IMR-90 (cell line): ENCODE measurements at regions not wholly inside any gene's neighbourhood (a gene's known extent, or its start where the extent isn't known, plus 50 kb on each side); places are given as distances from the start of the nearest gene placed in this dataset.

Source experiments
- ATAC-seq: fragments of 200-7000 bp; cut with Tn5 transposase; 2 replicates; pipeline ENCODE4 v1.9.1; 2020; ENCODE audit warnings: low read depth, mild to moderate bottlenecking, moderate library complexity
- BruUV-seq: library from RNA; stranded (reverse); fragments of 400-500 nt; replicated peaks from 2 replicates; lab custom pipeline; 2021; lab: Mats Ljungman, UMichigan
- CTCF ChIA-PET: fragments of 300-600 bp; formaldehyde crosslinking; extraction: SDS; loops from one replicate; lab custom pipeline; 2021; ENCODE audit warnings: antibody characterized with exemption; lab: Yijun Ruan, JAX
- POLR2A ChIA-PET: fragments of 300-600 bp; sonication (Branson Sonifier 250); formaldehyde crosslinking; loops from one replicate; lab custom pipeline; 2022; ENCODE audit warnings: antibody characterized with exemption; ENCODE audit not compliant: unreplicated experiment; lab: Charles Lee
- DNase-seq: peaks from one replicate; pipeline ENCODE4 v3.0.0; 2013
- H2AFZ ChIP-seq: replicated peaks from 2 replicates; pipeline ENCODE3; 2013; ENCODE audit warnings: low read length, mild to moderate bottlenecking; ENCODE audit not compliant: poor library complexity
- H2AK5ac ChIP-seq: 2 replicates; pipeline ENCODE4 v1.6.1; 2013; ENCODE audit warnings: low read depth, low read length, inconsistent platforms
- H2AK9ac ChIP-seq: replicated peaks from 2 replicates; pipeline ENCODE3; 2013; ENCODE audit warnings: mild to moderate bottlenecking, low read depth, low read length, moderate library complexity; ENCODE audit not compliant: poor library complexity
- H2BK120ac ChIP-seq: 2 replicates; pipeline ENCODE4 v1.6.1; 2013; ENCODE audit warnings: low read depth, low read length, inconsistent platforms
- H2BK15ac ChIP-seq: 3 replicates; pipeline ENCODE4 v1.6.1; 2013; ENCODE audit warnings: low read depth, low read length, inconsistent platforms
- H2BK20ac ChIP-seq: 2 replicates; pipeline ENCODE4 v1.6.1; 2013; ENCODE audit warnings: low read depth, mild to moderate bottlenecking, inconsistent platforms, low read length, moderate library complexity
- H2BK5ac ChIP-seq: 2 replicates; pipeline ENCODE4 v1.6.1; 2013; ENCODE audit warnings: mild to moderate bottlenecking, low read depth, low read length, inconsistent platforms; ENCODE audit not compliant: poor library complexity, severe bottlenecking
- H3K14ac ChIP-seq: replicated peaks from 2 replicates; pipeline ENCODE4 v1.6.1; 2013; ENCODE audit warnings: low read depth, low read length, inconsistent platforms
- H3K18ac ChIP-seq: 2 replicates; pipeline ENCODE4 v1.6.1; 2013; ENCODE audit warnings: low read depth, low read length, control low read depth
- H3K23ac ChIP-seq: 2 replicates; pipeline ENCODE4 v1.6.1; 2013; ENCODE audit warnings: low read depth, low read length, inconsistent platforms
- H3K27ac ChIP-seq: 2 replicates; pipeline ENCODE4 v1.5.1; 2013; ENCODE audit warnings: mild to moderate bottlenecking, control low read depth, low read length; ENCODE audit not compliant: insufficient read depth
- H3K27me3 ChIP-seq: 2 replicates; pipeline ENCODE4 v1.6.1; 2013; ENCODE audit warnings: low read length; ENCODE audit not compliant: control insufficient read depth, insufficient read depth
- H3K36me3 ChIP-seq: 2 replicates; pipeline ENCODE4 v1.6.1; 2013; ENCODE audit warnings: low read length, mixed read lengths; ENCODE audit not compliant: control insufficient read depth, insufficient read depth
- H3K4ac ChIP-seq: 2 replicates; pipeline ENCODE4 v1.6.1; 2013; ENCODE audit warnings: low read depth, low read length, inconsistent platforms
- H3K4me1 ChIP-seq: 2 replicates; pipeline ENCODE4 v1.6.1; 2013; ENCODE audit warnings: low read length, mixed read lengths; ENCODE audit not compliant: control insufficient read depth, insufficient read depth
- H3K4me2 ChIP-seq: 2 replicates; pipeline ENCODE4 v1.6.1; 2013; ENCODE audit warnings: low read depth, mild to moderate bottlenecking, control low read depth, low read length, moderate library complexity
- H3K4me3 ChIP-seq: 2 replicates; pipeline ENCODE4 v1.5.1; 2013; ENCODE audit warnings: low read depth, mild to moderate bottlenecking, control low read depth, low read length, moderate library complexity; ENCODE audit not compliant: insufficient read depth
- H3K56ac ChIP-seq: 2 replicates; pipeline ENCODE4 v1.6.1; 2013; ENCODE audit warnings: low read length, inconsistent platforms; ENCODE audit not compliant: insufficient read depth; ENCODE audit errors: extremely low read depth
- H3K79me1 ChIP-seq, 2 experiments: 2 replicates each; pipeline ENCODE4 v1.6.1; 2013; ENCODE audit warnings: low read length in 2 of 2, inconsistent platforms in 1 of 2, low read depth in 1 of 2
- H3K9ac ChIP-seq: 2 replicates; pipeline ENCODE4 v1.6.1; 2013; ENCODE audit warnings: low read depth, low read length, control low read depth
- H3K9me1 ChIP-seq: 2 replicates; pipeline ENCODE4 v1.6.1; 2013; ENCODE audit warnings: low read length, inconsistent platforms; ENCODE audit not compliant: insufficient read depth
- H3K9me3 ChIP-seq: 2 replicates; pipeline ENCODE4 v1.6.1; 2013; ENCODE audit warnings: low read length; ENCODE audit not compliant: control insufficient read depth, insufficient read depth
- H4K20me1 ChIP-seq: 2 replicates; pipeline ENCODE4 v1.6.1; 2013; ENCODE audit warnings: low read length, inconsistent platforms; ENCODE audit not compliant: insufficient read depth
- H4K5ac ChIP-seq: 2 replicates; pipeline ENCODE4 v1.6.1; 2013; ENCODE audit warnings: mild to moderate bottlenecking, low read depth, low read length, control low read depth
- H4K8ac ChIP-seq, 2 experiments: 2 replicates each; pipeline ENCODE4 v1.6.1; 2013; ENCODE audit warnings: low read depth in 2 of 2, low read length in 2 of 2, control low read depth in 1 of 2, inconsistent platforms in 1 of 2
- H4K91ac ChIP-seq: 2 replicates; pipeline ENCODE4 v1.6.1; 2013; ENCODE audit warnings: low read depth, low read length, inconsistent platforms; ENCODE audit not compliant: insufficient read depth
- BHLHE40 ChIP-seq: fragments of 150-350 bp; IDR thresholded peaks from 2 replicates; pipeline ENCODE4 v1.6.1; 2016; ENCODE audit warnings: mild to moderate bottlenecking, low read depth, low read length
- CEBPB ChIP-seq: IDR thresholded peaks from 2 replicates; pipeline ENCODE4 v1.6.1; 2012; ENCODE audit warnings: low read depth, low read length, improper control_type of control experiment
- CHD1 ChIP-seq: IDR thresholded peaks from 2 replicates; pipeline ENCODE4 v1.6.1; 2012; ENCODE audit warnings: low read depth, low read length, improper control_type of control experiment
- FOS ChIP-seq: fragments of 150-350 bp; IDR thresholded peaks from 2 replicates; pipeline ENCODE4 v1.6.1; 2016; ENCODE audit warnings: low read depth, low read length
- MAFK ChIP-seq: IDR thresholded peaks from 2 replicates; pipeline ENCODE4 v1.6.1; 2012; ENCODE audit warnings: low read depth, low read length, improper control_type of control experiment
- MAZ ChIP-seq: IDR thresholded peaks from 2 replicates; pipeline ENCODE4 v1.6.1; 2012; ENCODE audit warnings: low read depth, mild to moderate bottlenecking, low read length, improper control_type of control experiment, moderate library complexity, borderline replicate concordance
- MXI1 ChIP-seq: IDR thresholded peaks from 2 replicates; pipeline ENCODE4 v1.6.1; 2012; ENCODE audit warnings: low read depth, mild to moderate bottlenecking, low read length, moderate library complexity, borderline replicate concordance
- NFE2L2 ChIP-seq: fragments of 150-350 bp; IDR thresholded peaks from 2 replicates; pipeline ENCODE4 v1.6.1; 2016; ENCODE audit warnings: low read depth, mild to moderate bottlenecking, low read length
- POLR2A ChIP-seq: IDR thresholded peaks from 2 replicates; pipeline ENCODE4 v1.6.1; 2012; ENCODE audit warnings: mild to moderate bottlenecking, low read depth, low read length
- RAD21 ChIP-seq: IDR thresholded peaks from 2 replicates; pipeline ENCODE4 v1.6.1; 2012; ENCODE audit warnings: low read length, improper control_type of control experiment
- RCOR1 ChIP-seq: IDR thresholded peaks from 2 replicates; pipeline ENCODE4 v1.6.1; 2012; ENCODE audit warnings: mild to moderate bottlenecking, low read length, improper control_type of control experiment; ENCODE audit not compliant: insufficient replicate concordance
- RFX5 ChIP-seq: IDR thresholded peaks from 2 replicates; pipeline ENCODE4 v1.8.0; 2012; ENCODE audit warnings: low read depth, mild to moderate bottlenecking, low read length, moderate library complexity
- SMC3 ChIP-seq: fragments of 150-350 bp; IDR thresholded peaks from 2 replicates; pipeline ENCODE4 v1.6.1; 2016; ENCODE audit warnings: low read depth, mild to moderate bottlenecking, antibody characterized with exemption, low read length, moderate library complexity
- WGBS, 2 experiments: methylation state at CpG; one replicate each; pipeline versions ENCODE4 v1.1.5 to v1.1.7; 2013; ENCODE audit warnings: missing lambda C conversion rate in 2 of 2; ENCODE audit not compliant: insufficient read length in 1 of 2; ENCODE audit errors: extremely low coverage in 2 of 2; 5-methylcytosine and 5-hydroxymethylcytosine counted together
- dilution Hi-C: fragments of 300-500 bp; cut with HindIII; formaldehyde crosslinking; loops from one replicate; pipeline ENCODE4 v1.14.3; 2018; ENCODE audit warnings: low sequenced_read_pairs; ENCODE audit not compliant: unreplicated experiment
- in situ Hi-C: fragments of 300-500 bp; cut with MboI; formaldehyde crosslinking; loops from 3 replicates; pipeline ENCODE4 v1.14.3; 2019; ENCODE audit warnings: low sequenced_read_pairs, inconsistent platforms, mixed read lengths
- intact Hi-C: fragments of 100-400 bp; cut with micrococcal nuclease; formaldehyde crosslinking; loops from 2 replicates; pipeline ENCODE4 v1.10.0; 2022
- TF ChIP-seq, protein P1 (sequence below): conservative IDR thresholded peaks from 2 replicates; pipeline ENCODE4 v1.5.1; 2012; ENCODE audit warnings: mild to moderate bottlenecking, low read depth, low read length, improper control_type of control experiment
- TF ChIP-seq, protein P2 (sequence below): fragments of 150-350 bp; IDR thresholded peaks from 2 replicates; pipeline ENCODE4 v1.6.1; 2017; ENCODE audit warnings: mild to moderate bottlenecking, antibody characterized with exemption, low read length, low read depth
- TF ChIP-seq, protein P3 (sequence below): fragments of 150-350 bp; IDR thresholded peaks from 2 replicates; pipeline ENCODE4 v1.6.1; 2016; ENCODE audit warnings: low read depth, mild to moderate bottlenecking, low read length, moderate library complexity, borderline replicate concordance

DNA sequence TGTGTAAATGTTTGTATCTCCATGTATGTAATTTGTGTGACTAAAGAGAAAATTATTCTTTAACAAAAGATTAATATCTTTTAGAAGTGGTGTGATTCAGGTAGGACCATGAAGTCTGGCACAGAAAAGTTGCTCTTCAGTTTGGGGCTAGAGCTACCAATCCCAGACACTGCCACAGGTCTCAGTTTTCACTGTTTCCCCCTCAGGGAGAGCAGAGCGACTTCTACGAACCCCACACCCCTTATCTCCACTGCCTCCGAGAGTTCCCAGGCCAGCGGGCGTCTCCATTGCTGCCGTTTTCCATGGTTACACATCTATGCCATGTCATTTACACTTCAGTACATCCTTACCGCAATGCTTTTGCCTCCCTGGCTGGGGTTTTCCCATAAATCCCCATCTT lies 93.0 kb upstream of the SMYD2 start:
- Histone ChIP-seq H2BK15ac (no peak overlapping the region), H3K9ac (no peak overlapping the region), H3K9me3 (no peaks in the 10 kb centered on the region), H3K4me2 (no peak overlapping the region), H2AK9ac (no peak overlapping the region), H3K4me1 (no peaks in the 10 kb centered on the region), H2AK5ac (no peak overlapping the region), H3K4me3 (no peak overlapping the region), H3K36me3 (no peaks in the 10 kb centered on the region), H3K9me1 (no peaks in the 10 kb centered on the region), H3K27ac (no peak overlapping the region), H3K23ac (0 out of 2 replicates have a peak overlapping the region, but pooled peaks have one; percentile 8), H2BK120ac (no peak overlapping the region), H3K14ac (no peak overlapping the region), H3K18ac (no peak overlapping the region), H4K20me1 (no peaks in the 10 kb centered on the region; the same call in 1 of the 2 replicates), H2BK20ac (no peak overlapping the region), H4K8ac (no peak overlapping the region), H3K79me1 (no peaks in the 10 kb centered on the region), H2AFZ (no peak overlapping the region), H3K56ac (no peak overlapping the region), H3K4ac (no peak overlapping the region), H2BK5ac (no peak overlapping the region), H4K91ac (no peak overlapping the region), H3K27me3 (peaks cover 44% of the 10 kb centered on the region), H4K5ac (no peak overlapping the region)
- intact Hi-C loops (no loop called here), dilution Hi-C loops (no loop called here), in situ Hi-C loops (no loop called here)
- CTCF ChIA-PET: no interaction called here
- ATAC-seq: no peak
- POLR2A ChIA-PET: no interaction called here
- TF ChIP-seq RCOR1 (no peak), RAD21 (no peak), MXI1 (no peak), MAFK (no peak), NFE2L2 (no peak), MAZ (no peak), BHLHE40 (no peak), CEBPB (no peak), POLR2A (no peak), SMC3 (no peak), CHD1 (no peak), RFX5 (no peak), FOS (no peak)
- TF ChIP-seq, protein P1, sequence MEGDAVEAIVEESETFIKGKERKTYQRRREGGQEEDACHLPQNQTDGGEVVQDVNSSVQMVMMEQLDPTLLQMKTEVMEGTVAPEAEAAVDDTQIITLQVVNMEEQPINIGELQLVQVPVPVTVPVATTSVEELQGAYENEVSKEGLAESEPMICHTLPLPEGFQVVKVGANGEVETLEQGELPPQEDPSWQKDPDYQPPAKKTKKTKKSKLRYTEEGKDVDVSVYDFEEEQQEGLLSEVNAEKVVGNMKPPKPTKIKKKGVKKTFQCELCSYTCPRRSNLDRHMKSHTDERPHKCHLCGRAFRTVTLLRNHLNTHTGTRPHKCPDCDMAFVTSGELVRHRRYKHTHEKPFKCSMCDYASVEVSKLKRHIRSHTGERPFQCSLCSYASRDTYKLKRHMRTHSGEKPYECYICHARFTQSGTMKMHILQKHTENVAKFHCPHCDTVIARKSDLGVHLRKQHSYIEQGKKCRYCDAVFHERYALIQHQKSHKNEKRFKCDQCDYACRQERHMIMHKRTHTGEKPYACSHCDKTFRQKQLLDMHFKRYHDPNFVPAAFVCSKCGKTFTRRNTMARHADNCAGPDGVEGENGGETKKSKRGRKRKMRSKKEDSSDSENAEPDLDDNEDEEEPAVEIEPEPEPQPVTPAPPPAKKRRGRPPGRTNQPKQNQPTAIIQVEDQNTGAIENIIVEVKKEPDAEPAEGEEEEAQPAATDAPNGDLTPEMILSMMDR: no peak
- TF ChIP-seq, protein P2, sequence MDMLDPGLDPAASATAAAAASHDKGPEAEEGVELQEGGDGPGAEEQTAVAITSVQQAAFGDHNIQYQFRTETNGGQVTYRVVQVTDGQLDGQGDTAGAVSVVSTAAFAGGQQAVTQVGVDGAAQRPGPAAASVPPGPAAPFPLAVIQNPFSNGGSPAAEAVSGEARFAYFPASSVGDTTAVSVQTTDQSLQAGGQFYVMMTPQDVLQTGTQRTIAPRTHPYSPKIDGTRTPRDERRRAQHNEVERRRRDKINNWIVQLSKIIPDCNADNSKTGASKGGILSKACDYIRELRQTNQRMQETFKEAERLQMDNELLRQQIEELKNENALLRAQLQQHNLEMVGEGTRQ: no peak
- TF ChIP-seq, protein P3, sequence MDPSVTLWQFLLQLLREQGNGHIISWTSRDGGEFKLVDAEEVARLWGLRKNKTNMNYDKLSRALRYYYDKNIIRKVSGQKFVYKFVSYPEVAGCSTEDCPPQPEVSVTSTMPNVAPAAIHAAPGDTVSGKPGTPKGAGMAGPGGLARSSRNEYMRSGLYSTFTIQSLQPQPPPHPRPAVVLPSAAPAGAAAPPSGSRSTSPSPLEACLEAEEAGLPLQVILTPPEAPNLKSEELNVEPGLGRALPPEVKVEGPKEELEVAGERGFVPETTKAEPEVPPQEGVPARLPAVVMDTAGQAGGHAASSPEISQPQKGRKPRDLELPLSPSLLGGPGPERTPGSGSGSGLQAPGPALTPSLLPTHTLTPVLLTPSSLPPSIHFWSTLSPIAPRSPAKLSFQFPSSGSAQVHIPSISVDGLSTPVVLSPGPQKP: no peak
- DNase-seq: no peak
- 0% methylated on average over 3 of the region's 7 CpGs; no CpG with 5 or more reads in 1 of the 2 experiments for WGBS, 2 experiments
- BruUV-seq: no TSS peak
